GM23338 (cell line): ENCODE measurements at regions not wholly inside any gene's neighbourhood (a gene's known extent, or its start where the extent isn't known, plus 50 kb on each side); places are given as distances from the start of the nearest gene placed in this dataset.

Source experiments
- ATAC-seq: fragments of 200-7000 bp; cut with Tn5 transposase; 3 replicates; pipeline ENCODE4 v1.9.1; 2020
- DNase-seq: peaks from one replicate; pipeline ENCODE4 v3.0.0-alpha.2; 2015; ENCODE audit warnings: low spot score
- H2AFZ ChIP-seq: fragments of 200-600 bp; sonication (generic); 2 replicates; pipeline ENCODE4 v1.8.0; 2016; ENCODE audit warnings: antibody characterized with exemption, mild to moderate bottlenecking, moderate library complexity
- H3F3A ChIP-seq: fragments of 200-600 bp; sonication (generic); replicated peaks from 2 replicates; pipeline ENCODE4 v1.8.0; 2017; ENCODE audit warnings: antibody characterized with exemption, mixed run types, low read depth
- H3K27ac ChIP-seq: fragments of 200-600 bp; sonication (generic); 2 replicates; pipeline ENCODE4 v1.6.1; 2016; ENCODE audit warnings: low read depth
- H3K27me3 ChIP-seq: fragments of 200-600 bp; sonication (generic); 2 replicates; pipeline ENCODE4 v1.8.0; 2016; ENCODE audit warnings: mild to moderate bottlenecking, mixed run types, moderate library complexity; ENCODE audit not compliant: insufficient read depth
- H3K36me3 ChIP-seq: fragments of 200-600 bp; sonication (generic); 2 replicates; pipeline ENCODE4 v1.8.0; 2016; ENCODE audit warnings: mild to moderate bottlenecking; ENCODE audit not compliant: insufficient read depth
- H3K4me1 ChIP-seq: fragments of 200-600 bp; sonication (generic); 2 replicates; pipeline ENCODE4 v1.8.0; 2016; ENCODE audit warnings: mild to moderate bottlenecking, moderate library complexity; ENCODE audit not compliant: insufficient read depth
- H3K4me2 ChIP-seq: fragments of 200-600 bp; sonication (generic); 2 replicates; pipeline ENCODE4 v1.7.1; 2017; ENCODE audit warnings: mixed run types
- H3K4me3 ChIP-seq: fragments of 200-600 bp; sonication (generic); 2 replicates; pipeline ENCODE4 v1.6.1; 2016; ENCODE audit warnings: mixed run types
- H3K79me2 ChIP-seq: fragments of 200-600 bp; sonication (generic); replicated peaks from 2 replicates; pipeline ENCODE4 v1.8.0; 2017; ENCODE audit warnings: mild to moderate bottlenecking; ENCODE audit not compliant: insufficient read depth
- H3K9me2 ChIP-seq: fragments of 200-600 bp; sonication (generic); 2 replicates; pipeline ENCODE4 v1.8.0; 2017; ENCODE audit not compliant: insufficient read depth
- H4K20me1 ChIP-seq: fragments of 200-600 bp; sonication (generic); replicated peaks from 2 replicates; pipeline ENCODE4 v1.8.0; 2017; ENCODE audit warnings: mild to moderate bottlenecking; ENCODE audit not compliant: insufficient read depth
- H3K27ac Mint-ChIP-seq: 2 replicates; pipeline ENCODE4 v1.8.0; 2020; ENCODE audit warnings: inconsistent platforms, mild to moderate bottlenecking, moderate library complexity, mixed read lengths
- H3K27me3 Mint-ChIP-seq: 3 replicates; pipeline ENCODE4 v1.8.0; 2022; ENCODE audit warnings: low read depth, mild to moderate bottlenecking, moderate library complexity, mixed read lengths, inconsistent platforms; ENCODE audit not compliant: insufficient read depth, poor library complexity
- H3K36me3 Mint-ChIP-seq: 3 replicates; pipeline ENCODE4 v1.8.0; 2021; ENCODE audit warnings: low read depth, mild to moderate bottlenecking, inconsistent platforms, moderate library complexity, mixed read lengths
- H3K4me1 Mint-ChIP-seq: 3 replicates; pipeline ENCODE4 v1.8.0; 2020; ENCODE audit warnings: mild to moderate bottlenecking, inconsistent platforms, mixed read lengths
- H3K4me3 Mint-ChIP-seq: 3 replicates; pipeline ENCODE4 v1.8.0; 2021; ENCODE audit warnings: moderate library complexity, mild to moderate bottlenecking, inconsistent platforms, mixed read lengths
- H3K9me3 Mint-ChIP-seq: 3 replicates; pipeline ENCODE4 v1.8.0; 2020; ENCODE audit warnings: moderate library complexity, mild to moderate bottlenecking, inconsistent platforms, mixed read lengths
- CREB1 ChIP-seq: fragments of 250-450 bp; sonication (Bioruptor Pico); IDR thresholded peaks from 2 replicates; pipeline ENCODE4 v1.5.0; 2020; ENCODE audit warnings: low read depth, mild to moderate bottlenecking, moderate library complexity
- CTCF ChIP-seq, 2 experiments: fragments of 200-600 bp in 1 of 2; sonication (generic) in 1 of 2; conservative IDR thresholded peaks; 2 replicates each; pipeline versions ENCODE4 v1.5.1 to v1.6.1; 2016 to 2017; ENCODE audit warnings: antibody characterized with exemption in 2 of 2, low read depth in 2 of 2, mild to moderate bottlenecking in 2 of 2, moderate library complexity in 1 of 2
- ETS1 ChIP-seq: IDR thresholded peaks from 2 replicates; pipeline ENCODE4 v1.6.1; 2016; ENCODE audit warnings: antibody characterized with exemption
- EZH2 ChIP-seq: fragments of 200-600 bp; sonication (generic); IDR thresholded peaks from one replicate; pipeline ENCODE4 v1.8.0; 2017; ENCODE audit warnings: antibody characterized with exemption, mild to moderate bottlenecking, low read depth; ENCODE audit not compliant: unreplicated experiment
- JUNB ChIP-seq: IDR thresholded peaks from one replicate; pipeline ENCODE4 v1.6.1; 2016; ENCODE audit warnings: antibody characterized with exemption; ENCODE audit not compliant: unreplicated experiment
- NANOG ChIP-seq: IDR thresholded peaks from 2 replicates; pipeline ENCODE4 v1.6.1; 2016; ENCODE audit warnings: antibody characterized with exemption, borderline replicate concordance
- POLR2AphosphoS5 ChIP-seq: IDR thresholded peaks from 2 replicates; pipeline ENCODE4 v1.6.1; 2016; ENCODE audit warnings: antibody characterized with exemption, low read depth
- REST ChIP-seq: IDR thresholded peaks from one replicate; pipeline ENCODE4 v1.6.1; 2018; ENCODE audit warnings: antibody characterized with exemption; ENCODE audit not compliant: unreplicated experiment

GRCh38 chr2:220491670-220492069, 864.2 kb downstream of the SLC4A3 start (continued):
- no peak for TF ChIP-seq NANOG
- no peak for TF ChIP-seq REST

GRCh38 chr2:220493871-220494525, 866.6 kb downstream of the SLC4A3 start:
- Mint-ChIP-seq H3K4me1 (no peaks in the 10 kb centered on the region; the same call in 2 of the 3 replicates), H3K36me3 (no peaks in the 10 kb centered on the region)

More at GRCh38 chr2:220493871-220494525, 866.6 kb downstream of the SLC4A3 start:
- Histone ChIP-seq H3K27ac (no peak overlapping the region), H3K36me3 (no peaks in the 10 kb centered on the region), H3K9me2 (peaks cover 18% of the 10 kb centered on the region; the same call in 1 of the 2 replicates), H2AFZ (no peak overlapping the region), H3K79me2 (no peaks in the 10 kb centered on the region), H4K20me1 (no peaks in the 10 kb centered on the region), H3F3A (no peaks in the 10 kb centered on the region), H3K27me3 (no peaks in the 10 kb centered on the region), H3K4me2 (no peak overlapping the region), H3K4me1 (no peaks in the 10 kb centered on the region), H3K4me3 (no peak overlapping the region)
- H3K9me3 Mint-ChIP-seq = 0 out of 3 replicates have a peak, but pooled peaks cover 3% of the 10 kb centered on the region
- ATAC-seq (no peak), DNase-seq (no peak)
- TF ChIP-seq JUNB (no peak), CTCF (conservative IDR thresholded peaks at IDR 0.05; ENCODE audit: low read depth in 2 of 2) (no peak), EZH2 (no peak), CREB1 (no peak), ETS1 (no peak), POLR2AphosphoS5 (no peak)
- no peak overlapping the region for H3K27ac Mint-ChIP-seq
- H3K27me3 Mint-ChIP-seq = no peaks in the 10 kb centered on the region
- H3K4me3 Mint-ChIP-seq = no peak overlapping the region
